HG03457 (cell line): ENCODE measurements at regions not wholly inside any gene's neighbourhood (a gene's known extent, or its start where the extent isn't known, plus 50 kb on each side); places are given as distances from the start of the nearest gene placed in this dataset.

ENCODE experiments used
- ATAC-seq: cut with Tn5 transposase; IDR thresholded peaks from one replicate; pipeline ENCODE4 v1.9.1; 2021; ENCODE audit warnings: moderate number of reproducible peaks; ENCODE audit not compliant: unreplicated experiment

GRCh38 chr11:15650105-15650938, 535.6 kb downstream of the INSC start:
- ATAC-seq = peak; percentile 96

- ATAC-seq = no peak
Measured at GRCh38 chr11:15651033-15651432, 536.3 kb downstream of the INSC start.

- no peak for ATAC-seq
Measured at GRCh38 chr11:15651816-15652215, 537.1 kb downstream of the INSC start.

- ATAC-seq = no peak
Measured at GRCh38 chr11:15653191-15653710, 538.5 kb downstream of the INSC start.

GRCh38 chr11:15654451-15654850, 539.7 kb downstream of the INSC start:
- no peak for ATAC-seq

- no peak for ATAC-seq
Measured at GRCh38 chr11:15655552-15655951, 540.8 kb downstream of the INSC start.

DNA sequence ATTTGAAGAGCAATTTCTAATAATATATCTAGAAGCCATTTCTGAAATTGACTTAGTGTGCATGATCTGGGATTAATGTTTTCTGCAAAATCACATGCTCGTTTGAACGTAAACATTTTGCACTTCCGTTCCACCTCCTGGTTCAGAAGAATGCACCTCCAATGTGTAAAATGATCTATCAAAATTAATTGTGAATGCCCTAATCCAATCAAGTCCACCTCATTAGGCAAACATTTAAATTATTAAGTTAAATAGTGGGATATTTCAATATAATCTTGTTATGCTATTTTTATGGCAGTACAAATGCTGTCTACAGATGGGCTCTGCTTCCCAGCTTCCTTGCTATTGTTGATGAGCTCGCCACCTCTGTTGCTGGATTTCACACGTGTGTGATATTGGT, 542.5 kb downstream of the INSC start:
- no peak for ATAC-seq

DNA sequence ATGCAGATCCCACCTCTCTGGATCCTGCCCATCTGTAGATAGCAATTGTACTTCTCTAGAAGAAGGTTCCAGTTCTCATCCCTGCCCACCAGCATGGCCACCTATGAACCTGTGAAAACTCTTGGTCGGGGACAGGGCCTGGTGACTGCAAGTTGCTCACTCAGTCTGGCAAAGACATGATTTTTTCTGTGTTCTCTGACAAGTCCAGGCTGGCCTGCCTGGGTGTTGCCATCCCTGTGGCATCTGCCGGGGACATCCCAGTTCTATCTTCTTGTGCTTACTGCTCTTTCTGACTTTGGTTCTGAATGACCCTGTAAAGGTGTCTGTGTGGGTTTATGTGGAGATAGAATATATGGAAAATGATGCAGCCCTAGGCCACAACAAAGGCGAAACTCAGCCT, 545.8 kb downstream of the INSC start:
- no peak for ATAC-seq

- ATAC-seq = no peak
Measured at GRCh38 chr11:15662285-15662684, 547.6 kb downstream of the INSC start.

GRCh38 chr11:15663777-15664218, 549.1 kb downstream of the INSC start:
- ATAC-seq = no peak

DNA sequence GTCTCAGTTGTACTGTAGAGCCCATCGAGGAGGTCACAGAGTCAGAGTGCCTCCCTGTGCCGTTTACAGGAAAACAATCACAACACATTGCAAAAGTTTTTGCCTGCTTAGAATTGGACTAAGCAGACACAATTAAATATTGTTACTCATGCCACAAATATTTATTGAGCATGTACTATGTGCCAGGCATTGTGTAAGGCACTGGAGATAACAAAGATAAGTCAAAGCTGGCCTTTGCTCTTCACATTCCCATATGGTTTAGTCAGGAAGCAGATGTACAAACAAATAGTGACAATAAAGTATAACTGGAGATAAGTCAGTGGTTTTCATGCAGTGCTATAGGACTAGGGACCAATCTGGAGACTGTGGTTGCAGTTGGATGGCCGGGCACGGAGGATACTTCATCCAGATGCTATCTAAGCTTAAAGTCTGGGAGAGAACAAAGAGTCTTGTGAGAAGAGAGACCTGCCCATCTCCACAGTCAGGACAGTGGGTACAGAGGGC, 550.7 kb downstream of the INSC start:
- ATAC-seq = no peak

DNA sequence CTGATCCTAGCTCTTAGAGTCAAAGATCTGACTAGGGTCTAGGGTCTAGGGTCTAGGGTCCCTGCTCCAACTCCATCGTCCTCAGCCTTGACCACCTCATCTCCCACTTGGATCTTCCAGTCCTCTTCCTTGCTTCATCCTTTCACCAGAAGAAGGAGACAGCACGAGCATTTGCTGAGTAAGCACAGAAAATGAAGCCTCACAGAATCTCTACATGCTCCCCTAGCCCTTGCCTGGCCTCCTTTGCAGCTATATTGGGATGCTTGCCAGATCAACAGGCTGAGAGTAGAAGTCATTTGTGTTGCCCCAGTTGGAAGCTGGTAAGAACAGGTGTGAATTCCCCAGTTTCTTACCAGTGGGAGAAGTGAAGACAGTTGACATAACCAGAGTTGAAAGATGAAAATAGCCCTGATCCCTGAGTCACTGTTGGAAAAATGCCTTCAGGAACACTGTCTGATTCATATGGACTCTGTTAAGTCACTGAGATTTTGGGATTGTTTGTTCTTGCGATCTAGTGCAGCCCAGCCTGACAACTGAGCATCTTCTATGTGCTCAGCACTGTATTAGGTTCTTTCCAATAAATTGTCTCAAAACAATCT, 552.5 kb downstream of the INSC start:
- ATAC-seq = no peak

- ATAC-seq = no peak
Measured at GRCh38 chr11:15668718-15669117, 554.0 kb downstream of the INSC start.

GRCh38 chr11:15670520-15671070, 555.9 kb downstream of the INSC start:
- ATAC-seq = no peak

DNA sequence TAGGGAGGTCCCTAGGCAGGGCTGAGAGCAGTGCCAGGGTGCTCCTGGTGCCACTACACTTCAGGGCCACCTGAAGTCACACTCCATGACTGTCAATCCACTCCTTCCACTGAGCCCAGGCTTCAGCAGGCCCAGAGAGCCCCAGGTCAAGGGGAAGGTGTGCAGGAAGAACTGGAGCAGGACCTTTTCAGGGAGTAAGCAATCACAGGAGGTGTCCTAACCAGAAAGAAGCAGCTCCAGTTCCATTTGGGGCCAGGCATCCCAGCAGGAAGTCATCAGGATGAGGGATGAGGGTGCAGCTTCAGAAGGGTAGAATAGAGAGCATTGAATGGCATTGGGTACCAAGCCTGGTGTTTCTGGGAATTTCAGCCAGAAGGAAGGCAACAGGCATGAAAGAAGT, 556.5 kb downstream of the INSC start:
- ATAC-seq = no peak

DNA sequence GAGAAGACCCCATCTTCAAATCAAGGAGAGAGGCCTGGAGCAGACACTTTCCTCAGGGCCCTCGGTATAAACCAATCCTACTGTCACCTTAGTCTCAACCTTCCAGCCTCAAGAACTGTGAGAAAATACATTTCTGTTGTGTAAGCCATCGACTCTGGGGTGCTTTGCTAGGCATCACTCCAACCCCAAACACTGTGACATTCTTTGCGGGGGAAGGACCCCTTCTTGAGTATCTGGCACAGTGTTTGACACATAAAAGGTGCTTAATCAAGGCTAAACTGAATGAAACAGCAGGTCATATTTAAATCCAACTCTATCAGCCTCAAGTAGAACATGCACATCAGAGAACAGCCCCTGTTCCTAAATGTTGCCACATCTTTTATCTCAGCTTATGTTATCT, 558.1 kb downstream of the INSC start:
- ATAC-seq = no peak

DNA sequence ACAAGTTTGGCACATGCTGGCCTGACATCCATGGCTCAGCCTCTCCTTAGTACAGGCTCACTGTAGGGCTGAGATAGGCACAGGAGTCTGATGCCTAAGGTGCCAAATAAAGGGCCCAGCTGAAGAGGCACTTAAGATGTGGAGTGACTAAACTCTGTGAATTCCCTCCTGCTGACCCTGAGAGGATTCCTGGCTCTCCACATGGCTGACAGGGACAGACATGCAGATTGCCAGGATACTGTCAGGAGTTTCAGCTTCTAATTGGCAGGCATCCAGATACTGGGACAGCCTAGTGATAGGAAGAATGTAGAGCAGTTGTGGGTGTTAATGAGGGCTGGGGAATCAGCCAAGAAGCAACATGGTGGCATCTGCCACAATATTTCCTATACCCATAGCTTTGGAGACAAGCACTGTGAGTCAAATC, 558.7 kb downstream of the INSC start:
- ATAC-seq = no peak

GRCh38 chr11:15674756-15675155, 560.0 kb downstream of the INSC start:
- ATAC-seq = no peak

DNA sequence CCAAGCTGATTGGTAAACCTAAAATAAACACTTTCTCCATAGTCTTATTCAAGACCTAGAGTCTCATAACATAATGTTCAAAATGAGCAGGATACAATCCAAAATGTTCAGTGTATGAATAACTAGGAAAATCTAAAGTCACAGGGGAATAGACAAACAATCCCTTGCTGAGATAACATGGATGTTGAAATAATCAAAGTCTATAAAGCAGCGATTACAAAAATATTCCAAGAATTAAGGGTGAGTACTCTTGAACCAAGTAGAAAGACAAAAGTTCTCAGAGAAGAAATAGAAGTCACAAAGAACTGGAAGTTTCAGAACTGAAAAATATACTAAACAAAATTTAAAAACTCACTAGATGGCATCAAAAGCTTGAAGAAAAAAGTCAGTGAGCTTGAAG, 561.0 kb downstream of the INSC start:
- ATAC-seq = no peak

- no peak for ATAC-seq
Measured at GRCh38 chr11:15677181-15677580, 562.5 kb downstream of the INSC start.

DNA sequence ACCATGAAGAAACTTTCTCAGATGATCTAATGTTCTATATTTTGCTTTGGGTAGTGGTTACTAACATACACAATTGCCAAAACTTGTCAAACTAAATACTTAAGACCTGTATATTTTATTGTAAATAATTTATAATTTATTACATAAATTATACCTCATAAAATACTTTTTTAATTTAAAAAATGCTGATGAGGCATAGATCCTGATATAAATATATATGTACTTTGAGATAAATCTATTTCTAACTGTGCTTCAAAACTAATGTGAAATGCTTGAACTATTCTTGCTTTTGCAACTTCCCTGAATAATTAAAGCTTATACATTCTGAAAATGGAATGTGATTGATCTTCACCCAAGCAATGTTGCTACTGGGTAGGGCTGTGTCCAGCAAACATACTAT, 568.8 kb downstream of the INSC start:
- no peak for ATAC-seq

GRCh38 chr11:15685306-15685705, 570.6 kb downstream of the INSC start:
- no peak for ATAC-seq
